ENCODE measurements at regions not wholly inside any gene's neighbourhood (a gene's known extent, or its start where the extent isn't known, plus 50 kb on each side); places are given as distances from the start of the nearest gene placed in this dataset.

DNA sequence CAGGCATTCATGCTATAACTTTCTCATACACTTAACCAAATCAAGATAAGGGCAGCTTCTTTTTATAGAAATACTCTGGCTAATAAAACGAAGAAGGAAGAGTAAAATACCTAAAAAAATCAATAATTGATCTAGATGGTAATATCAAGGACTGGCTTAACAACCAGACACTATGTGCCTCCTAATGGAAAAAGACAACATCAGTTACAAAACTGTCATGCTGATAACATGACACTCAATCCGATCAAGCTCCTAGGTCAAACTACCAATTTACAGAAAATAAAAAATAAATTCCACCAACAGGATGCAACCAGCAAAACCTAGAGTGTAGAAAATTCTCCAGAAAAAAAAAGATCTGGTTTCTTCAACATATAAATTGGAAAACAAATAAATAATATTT, 634.6 kb downstream of the IGSF11 start:
- no peak for DNase-seq

DNA sequence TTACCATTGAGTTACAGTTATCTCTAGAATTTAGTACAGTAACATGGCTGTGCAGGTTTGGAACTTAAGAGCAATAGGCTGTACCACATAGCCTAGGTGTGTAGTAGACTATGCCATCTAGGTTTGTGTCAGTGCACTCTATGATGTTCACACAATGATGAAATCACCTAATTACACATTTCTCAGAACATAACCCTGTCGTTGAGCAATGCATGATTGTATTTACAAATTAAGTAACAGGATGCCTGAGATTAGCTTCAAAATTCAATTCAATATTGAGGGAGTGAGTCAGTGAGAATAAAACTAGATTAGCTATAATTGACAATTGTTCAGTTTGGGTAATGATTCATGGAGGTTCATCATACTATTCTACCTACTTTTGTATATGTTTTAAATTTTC, 633.8 kb downstream of the IGSF11 start:
- DNase-seq, result no peak

DNA sequence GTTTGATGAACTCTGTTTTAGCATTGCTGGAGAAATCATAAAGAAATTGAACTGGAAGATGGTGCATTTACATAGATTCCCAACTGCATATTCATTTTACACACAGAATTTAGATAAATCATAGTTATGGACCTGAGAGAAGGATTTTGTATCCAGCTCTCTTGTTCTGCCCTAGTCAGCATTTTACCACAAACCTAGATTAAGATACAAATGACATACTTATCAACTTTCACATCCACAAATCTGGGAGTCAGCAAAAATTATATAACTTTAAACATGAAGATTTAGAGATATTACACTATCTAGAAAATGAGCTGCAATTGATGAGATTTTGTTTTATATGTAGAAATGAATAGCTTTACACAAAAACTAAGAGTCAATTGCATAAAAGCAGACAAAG, 632.8 kb downstream of the IGSF11 start:
- DNase-seq, result no peak

DNA sequence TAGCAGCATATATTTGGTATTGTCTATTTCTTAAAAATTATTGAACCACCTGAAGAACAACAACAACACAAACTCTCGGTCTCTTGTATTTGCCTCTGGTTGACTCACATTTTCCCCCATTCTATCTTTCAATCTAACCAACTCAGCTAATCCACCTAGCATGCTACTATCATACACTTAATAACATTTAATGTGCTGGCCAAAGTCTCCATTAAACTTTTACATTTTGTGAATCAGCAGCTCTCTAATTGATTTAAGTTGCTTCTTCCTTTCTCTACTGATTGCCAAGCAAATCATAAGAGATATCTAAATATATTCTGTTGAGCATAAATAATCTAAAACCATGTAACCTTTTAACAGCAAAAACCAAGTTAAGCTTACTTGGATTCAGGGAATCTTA, 631.7 kb downstream of the IGSF11 start:
- no peak for DNase-seq

DNA sequence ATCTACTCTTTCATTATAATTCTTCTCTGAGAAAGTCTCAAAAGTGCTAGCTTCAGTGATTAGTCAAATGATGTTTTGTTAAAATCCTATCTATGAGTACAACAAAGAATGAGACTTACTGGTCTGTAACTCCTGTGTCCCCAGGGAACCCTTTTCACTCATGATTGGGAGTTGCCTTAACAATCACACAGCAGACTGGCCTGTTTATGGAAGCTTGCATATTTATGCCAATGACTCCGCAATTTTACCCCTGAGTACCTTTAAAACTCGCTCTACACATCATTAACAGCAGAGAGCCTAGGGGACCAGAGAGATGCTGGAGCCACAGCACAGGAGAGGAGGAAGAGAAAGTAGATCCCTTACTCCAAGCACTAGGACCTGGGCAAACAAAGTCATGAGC, 628.1 kb downstream of the IGSF11 start:
- DNase-seq, result no peak

DNA sequence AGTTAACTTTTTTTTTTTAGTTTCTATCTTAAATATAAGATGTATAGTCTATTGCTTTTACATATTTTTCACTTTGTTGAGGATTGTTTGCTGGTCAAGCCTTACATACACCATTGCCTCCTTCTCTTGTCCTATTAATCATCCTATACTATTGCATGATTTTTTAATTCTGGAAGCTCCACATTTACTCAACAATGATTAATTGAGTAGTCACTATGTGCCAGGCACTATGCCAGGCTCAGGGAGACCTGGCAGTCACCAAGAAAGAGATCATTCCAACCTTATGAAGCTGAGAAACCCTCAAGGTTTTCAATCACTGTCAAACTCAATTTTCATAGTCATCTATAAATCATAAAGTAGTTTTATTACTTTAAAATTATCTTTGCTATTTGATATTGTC, 626.2 kb downstream of the IGSF11 start:
- no peak for DNase-seq

DNA sequence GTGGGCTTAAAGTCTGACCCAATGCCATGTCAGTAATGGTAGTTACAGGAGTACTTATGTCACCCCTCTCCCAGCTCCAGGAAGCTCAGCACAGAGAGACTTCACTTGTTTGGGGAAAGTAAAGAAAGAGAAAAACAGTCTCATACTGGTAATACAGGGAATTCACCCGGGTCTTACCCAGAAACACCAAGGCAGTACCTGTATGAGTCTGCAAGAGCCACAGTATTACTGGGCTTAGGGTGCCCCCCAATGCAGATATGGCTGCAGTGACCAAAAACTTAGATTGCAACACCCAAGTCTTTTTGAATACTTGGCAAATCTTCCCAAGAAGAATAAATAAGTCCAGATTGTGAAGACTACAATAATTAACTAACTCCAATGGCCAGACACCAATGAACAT, 622.1 kb downstream of the IGSF11 start:
- DNase-seq, result no peak

DNA sequence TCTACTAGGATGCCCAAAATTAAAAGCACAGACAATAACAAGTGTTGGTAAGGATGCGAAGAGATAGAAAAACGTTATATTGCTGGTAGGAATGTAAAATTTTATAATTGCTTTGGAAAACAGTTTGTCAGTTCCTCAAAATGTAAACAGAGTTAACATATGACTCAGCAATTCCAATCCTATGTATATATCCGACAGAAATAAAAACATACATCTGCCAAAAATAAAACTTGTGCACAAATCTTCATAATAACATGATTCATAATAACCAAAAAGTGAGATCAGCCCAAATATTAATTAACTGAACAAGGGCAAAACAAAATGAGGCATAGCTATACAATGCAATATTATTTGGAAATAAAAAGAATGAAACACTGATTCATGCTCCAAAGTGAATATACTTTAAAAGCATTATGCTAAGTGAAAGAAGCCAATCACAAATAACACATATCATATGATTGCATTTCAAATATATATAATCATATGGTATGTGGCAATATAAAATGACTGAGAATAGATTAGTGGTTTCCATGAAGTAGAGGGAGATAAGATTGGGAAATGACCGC, 609.3 kb downstream of the IGSF11 start:
- DNase-seq, result no peak

DNA sequence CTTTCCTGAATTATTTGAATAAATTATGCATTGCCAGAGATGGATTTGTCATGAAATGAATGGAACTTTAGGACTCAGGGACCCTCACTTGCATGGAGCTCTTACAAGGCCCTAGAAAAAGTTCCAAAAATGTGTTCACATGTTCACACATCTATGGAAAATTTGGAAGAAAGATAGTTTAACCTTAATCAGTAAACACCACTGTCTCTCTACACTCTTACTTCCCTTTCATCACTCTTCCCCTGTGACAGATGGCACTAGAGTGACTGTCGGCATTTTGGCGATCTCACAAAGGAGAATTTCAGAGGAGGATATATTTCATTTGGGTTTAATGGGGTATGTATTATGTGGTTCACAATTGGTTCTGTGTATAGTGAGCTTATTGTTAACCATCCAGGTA, 600.8 kb downstream of the IGSF11 start:
- DNase-seq, result no peak

DNA sequence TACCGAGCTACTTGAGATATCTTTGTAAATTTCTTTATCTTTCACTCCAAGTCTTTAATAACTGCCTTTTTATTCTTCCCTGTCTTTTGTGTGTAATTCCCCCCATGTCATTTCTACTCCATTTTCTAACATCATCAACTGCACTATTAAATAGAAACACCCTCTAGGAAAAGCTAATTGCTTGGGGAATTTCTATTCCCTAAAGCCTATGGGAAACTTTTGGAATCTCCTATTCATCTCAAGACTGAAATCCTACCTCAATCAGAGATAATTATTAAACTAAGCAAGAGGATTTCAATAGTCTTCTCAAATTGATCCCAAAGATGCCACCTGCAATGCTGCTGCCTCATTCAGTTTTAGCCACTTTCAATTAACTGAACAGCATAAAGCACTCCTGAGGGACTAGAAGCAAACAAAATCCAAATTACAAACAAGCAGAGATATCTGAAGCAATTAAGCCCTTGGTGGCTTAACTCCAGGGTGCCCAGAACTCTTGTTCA, 598.7 kb downstream of the IGSF11 start:
- no peak for DNase-seq

DNA sequence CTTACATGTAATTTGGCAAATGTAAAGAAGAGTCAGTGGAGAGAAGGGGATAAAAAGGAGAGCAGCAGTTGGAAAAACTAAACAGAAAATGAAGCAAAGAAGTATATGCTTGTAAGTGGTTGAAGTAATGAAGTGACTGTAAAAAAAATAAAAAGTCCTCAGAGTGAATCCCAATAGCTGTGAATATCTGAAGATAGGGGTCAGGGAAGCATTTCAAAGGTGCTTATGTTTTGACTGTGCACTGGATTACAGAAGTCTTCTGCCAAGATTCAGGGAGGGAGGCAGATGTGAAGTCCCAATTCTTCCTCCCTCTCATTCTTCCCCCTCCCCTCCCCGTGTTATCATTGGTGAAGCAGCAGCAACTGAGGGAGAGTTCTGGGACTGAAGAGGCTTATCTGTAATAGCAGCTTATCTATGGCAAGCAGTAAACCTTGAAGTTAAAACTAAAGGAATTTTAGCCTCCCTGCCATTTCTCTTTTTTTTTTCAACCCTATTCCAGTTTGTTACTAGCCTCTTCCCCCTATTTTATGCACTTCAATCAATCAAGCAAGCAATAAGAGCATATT, 597.9 kb downstream of the IGSF11 start:
- no peak for DNase-seq

DNA sequence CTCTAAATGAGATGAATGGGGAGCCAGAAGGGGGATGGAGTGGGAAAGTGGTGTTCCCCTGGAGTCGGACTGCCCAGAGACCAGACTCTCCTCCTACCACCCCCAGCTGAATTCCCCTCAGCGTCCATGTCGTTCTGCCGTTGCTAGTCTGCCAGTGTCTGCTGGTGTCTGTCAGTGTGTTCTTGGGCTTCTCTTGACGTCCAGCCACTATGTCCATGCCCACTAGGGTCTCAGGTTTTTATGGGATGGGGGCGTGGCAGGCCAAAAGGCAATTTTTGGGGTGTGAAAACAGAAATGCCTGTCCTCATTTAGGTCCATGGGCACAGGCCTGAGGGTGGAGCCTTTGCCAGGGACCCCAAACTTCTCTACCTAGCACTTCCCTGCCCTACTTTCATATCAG, 589.6 kb downstream of the IGSF11 start:
- no peak for DNase-seq

DNA sequence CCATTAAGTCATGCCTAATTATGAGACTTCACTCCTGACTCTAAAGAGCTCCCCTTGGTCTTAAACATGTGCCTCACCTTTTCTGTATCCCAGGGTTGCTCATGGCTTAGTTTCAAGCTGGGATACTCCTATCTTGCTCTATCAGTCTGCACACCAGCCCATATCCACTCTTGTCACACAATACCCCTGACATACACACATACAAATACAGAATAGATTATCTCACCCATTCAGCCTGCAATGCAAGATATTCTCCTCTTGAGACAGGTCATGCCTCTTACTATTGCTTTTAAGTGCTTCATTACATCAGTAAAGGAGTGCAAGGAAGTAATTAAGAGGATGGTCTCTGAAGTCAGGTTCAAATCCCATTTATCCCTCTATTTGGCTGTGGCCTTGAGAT, 587.3 kb downstream of the IGSF11 start:
- DNase-seq, result no peak

DNA sequence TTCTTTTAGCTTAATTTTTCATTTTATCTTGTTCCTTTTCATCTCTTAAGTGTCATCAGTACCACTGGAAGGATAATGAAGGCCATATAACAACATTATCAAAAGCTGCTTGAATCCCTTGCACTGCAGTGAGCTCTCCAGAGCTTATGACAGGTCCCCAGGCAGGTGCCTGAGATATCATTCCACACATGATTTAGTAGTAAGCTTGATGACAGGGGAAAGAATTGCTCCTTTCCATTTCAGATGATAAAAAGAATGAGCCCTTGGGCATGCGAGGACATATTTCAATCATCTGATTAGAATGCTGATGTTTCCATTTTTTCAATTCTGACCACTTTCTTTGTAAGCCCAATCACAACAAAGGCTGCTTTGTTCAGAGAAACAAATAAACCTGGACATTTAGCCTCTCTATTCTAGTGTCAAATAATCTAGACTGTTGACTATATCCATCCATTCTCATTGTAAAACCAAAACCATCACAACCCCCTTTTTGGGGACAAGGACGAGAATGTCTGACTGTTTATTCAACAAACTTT, 567.8 kb downstream of the IGSF11 start:
- DNase-seq, result no peak

DNA sequence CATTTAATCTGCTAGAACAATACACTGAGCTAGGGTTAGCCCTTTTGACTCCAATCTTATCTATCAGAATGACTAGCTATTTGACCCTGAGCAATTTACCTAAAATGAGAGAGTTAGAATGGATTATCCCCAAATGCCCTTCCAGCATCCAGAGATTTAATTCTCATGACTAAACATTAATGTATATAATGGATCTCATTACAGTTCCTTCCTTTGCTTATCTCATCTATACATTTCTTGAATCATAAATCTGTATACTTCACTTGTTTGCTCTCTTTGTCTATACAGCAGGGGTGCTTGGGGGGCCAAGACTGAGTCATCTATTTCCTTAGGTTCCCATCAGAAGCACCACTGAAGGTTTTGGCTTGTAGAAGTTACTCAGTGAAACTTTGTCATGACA, 565.8 kb downstream of the IGSF11 start:
- no peak for DNase-seq

DNA sequence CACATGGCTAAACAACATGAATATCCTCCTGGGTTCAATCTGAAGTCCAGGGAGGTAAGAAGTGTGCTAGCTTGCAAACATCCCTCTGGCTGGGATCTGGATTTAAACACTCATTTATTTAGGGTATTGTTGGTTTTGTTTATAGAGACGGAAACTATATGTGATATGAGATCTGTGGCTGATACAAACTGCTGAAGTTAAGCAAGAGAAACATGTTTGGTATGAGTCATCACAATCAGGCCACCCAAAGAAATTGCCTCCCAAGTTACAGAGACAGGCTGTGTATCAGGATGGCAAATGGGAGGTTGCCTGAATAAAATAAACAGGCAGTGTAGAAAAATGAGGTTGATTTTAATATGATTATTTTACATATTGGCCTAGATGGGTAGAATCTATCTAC, 562.1 kb downstream of the IGSF11 start:
- DNase-seq, result no peak

DNA sequence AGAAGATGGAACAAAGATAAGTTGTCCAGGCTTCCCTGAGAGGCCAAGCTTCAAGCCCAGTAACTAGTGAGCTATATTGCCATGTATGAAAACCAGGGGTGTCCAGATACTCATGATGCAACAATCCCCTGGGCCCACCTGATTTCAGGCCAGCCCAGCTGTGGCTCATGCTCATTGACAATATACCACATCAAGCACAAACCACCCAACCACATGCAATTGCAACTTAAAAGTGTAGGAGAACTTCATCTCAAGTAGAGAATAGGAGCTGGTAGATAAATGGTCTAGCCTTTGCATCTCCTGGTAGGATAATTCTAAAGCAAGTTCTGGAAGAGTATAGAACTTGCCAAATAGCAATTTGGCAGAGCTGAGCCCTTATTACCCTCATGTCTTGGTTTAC, 561.3 kb downstream of the IGSF11 start:
- no peak for DNase-seq

DNA sequence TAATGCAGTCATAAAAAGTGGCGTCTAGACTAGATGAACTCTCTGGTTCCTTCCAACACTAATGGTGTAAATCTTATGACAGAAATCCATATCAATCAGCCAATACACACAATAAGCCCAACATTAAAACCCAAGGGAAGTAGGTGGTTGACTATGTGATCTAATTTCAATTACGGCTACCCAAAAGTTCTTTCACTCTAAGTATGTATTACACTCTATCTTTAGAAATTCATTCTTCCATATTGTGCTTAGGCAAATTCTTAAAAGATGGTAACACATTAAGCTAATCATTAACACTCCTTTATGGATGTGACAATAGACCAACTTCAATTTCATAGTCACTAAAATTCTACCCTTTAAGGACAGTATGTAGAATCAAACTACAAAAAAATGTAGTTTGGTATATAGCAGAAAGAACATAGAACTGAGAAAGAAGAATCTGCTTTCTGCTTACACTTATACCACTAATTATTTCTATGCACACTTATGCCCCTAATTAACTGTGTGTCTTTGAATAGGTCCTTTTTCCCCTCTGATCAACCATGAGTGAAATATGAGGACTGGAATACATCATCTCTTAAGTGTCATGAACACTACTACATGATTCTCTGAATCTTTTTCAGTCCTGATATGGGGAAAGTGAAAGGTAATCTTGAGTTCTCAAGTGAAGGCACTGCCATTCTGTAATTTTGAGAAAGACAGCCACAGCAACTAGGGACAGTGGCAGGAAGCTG, 557.6 kb downstream of the IGSF11 start:
- DNase-seq, result no peak

DNA sequence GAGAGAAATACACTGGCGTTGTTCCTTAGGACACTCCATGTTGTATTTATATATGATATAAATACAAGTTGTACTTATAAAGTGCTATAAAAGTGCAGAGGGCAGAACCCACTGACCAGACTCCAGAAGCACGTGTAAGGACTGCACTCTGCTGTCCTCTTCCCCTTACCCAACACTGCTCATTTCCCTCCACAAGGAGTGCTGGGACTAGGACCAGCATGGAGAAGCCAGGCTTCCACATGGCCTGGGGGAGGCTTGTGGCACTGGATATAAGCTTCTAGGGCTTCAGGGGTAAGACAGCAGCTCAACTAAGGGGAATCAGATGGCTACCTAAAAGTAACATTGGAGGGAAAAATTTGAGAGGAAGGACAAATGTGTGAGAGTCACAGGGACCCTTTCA, 556.9 kb downstream of the IGSF11 start:
- no peak for DNase-seq

DNA sequence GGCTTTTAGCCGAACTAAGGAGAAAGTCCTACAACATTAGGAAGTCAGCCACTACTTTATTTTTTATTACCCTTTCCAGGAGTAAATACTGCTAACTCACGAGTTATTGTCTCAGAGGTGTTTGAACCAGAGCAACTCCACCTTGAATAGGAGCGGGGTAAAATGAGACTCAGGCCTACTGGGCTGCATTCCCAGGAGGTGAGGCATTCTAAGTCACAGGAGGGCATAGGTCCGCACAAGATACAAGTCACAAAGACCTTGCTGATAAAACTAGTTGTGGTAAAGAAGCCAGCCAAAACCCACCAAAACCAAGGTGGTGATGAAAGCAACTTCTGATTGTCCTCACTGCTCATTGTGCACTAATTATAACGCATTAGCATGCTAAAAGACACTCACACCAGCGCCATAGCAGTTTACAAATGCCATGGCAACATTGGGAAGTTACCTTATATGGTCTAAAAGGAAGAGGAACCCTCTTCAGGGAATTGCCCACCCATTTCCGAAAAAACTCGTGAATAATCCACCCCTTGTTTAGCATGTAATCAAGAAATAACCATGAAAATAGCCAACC, 555.9 kb downstream of the IGSF11 start:
- no peak for DNase-seq

DNA sequence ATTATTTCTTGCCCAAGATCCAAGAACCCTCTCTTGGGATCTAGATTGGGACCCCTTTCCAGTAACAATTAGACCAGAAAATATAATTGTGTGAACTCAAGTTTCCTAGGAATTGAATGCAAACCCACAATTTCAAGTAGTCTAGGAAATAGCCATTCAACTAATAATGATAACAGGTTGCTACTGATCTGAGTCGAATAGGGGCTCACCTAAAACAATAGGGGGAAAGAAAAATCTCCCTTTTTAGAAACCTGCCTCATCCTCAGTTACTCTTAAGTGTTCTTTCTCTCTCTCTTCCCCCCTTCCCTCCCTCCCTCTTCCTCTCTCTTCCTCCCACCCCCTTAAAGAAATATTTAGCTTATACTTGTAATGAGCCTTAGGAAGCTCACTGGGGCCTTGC, 555.3 kb downstream of the IGSF11 start:
- no peak for DNase-seq

DNA sequence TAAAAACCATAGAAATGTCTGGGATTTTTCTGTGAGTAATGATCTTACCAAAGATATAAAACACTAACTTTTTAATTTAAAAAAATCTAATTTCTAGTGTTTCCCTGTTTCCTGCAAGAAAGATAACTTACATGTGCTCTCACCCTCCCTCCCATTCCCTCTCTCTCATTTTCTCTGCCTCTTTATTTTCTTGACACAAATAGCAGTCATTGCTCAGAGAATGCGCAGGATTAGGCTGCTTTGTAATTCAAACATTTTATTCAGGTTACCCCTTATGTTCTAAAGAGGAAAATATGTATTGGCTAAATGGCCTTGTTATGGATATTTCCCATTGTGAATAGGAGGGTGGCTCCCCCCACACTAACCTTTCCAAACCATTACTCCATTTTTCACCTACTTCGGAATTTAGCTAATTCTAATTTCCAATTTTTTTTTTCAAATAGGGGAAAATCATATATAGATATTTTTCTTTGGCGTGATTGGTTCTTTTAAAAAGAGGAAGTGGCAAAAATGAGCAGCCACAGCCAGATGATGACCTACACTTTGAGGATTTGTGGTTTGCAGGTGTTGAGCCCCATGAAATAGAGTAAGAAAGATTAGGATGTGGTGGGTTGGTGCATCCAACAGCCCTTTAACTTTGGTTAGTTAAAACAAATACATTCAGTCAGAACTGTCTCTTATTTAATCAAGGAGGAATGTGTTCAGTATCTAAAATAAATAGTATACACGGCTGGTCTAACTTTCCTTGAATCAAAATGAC, 554.4 kb downstream of the IGSF11 start:
- no peak for DNase-seq

DNA sequence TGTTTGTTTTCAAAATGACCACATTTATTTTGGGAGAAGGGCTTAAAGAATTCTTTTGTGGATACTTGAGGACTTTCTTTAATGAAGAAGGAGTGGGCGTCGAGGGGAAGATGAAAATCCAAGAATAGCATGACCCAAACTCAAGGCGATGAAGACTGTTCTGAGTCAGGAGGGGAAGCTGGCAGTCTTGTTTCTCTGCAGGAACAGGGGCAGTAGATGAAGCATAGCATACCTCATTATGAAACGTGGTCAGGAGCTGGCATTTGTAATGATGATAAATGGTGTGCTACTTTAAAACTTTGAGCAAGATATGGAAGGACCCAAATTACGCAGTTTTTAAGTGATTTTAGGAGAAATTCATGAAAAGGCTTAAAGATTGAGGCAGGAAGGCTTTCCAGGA, 549.0 kb downstream of the IGSF11 start:
- DNase-seq, result no peak

Data from hindlimb muscle (tissue), 1 donor.